ENCODE measurements at regions not wholly inside any gene's neighbourhood (a gene's known extent, or its start where the extent isn't known, plus 50 kb on each side); places are given as distances from the start of the nearest gene placed in this dataset.
"Not testable (repeated sequence)": the region's sequence is repeated elsewhere in the genome, so short reads cannot be mapped to it uniquely, and the experiment has no call there.

GRCh38 chr9:11702548-11702947 is 990.6 kb upstream of the TYRP1 start:
- no peaks in the 10 kb centered on the region for H3K9me3 ChIP-seq (ENCODE audit: severe bottlenecking)
- H3K4me1 ChIP-seq (ENCODE audit: insufficient read depth, poor library complexity, severe bottlenecking), result no peaks in the 10 kb centered on the region
- ATAC-seq (ENCODE audit: low read depth) (no peak), DNase-seq (ENCODE audit: low spot score) (no peak)
- H3K27ac ChIP-seq (ENCODE audit: poor library complexity, severe bottlenecking), result no peak overlapping the region
- no peak overlapping the region for H3K4me3 ChIP-seq (ENCODE audit: severe bottlenecking)
- no peak for TF ChIP-seq CTCF (IDR thresholded peaks at IDR 0.05; ENCODE audit: poor library complexity, severe bottlenecking)
- peaks cover 4% of the 10 kb centered on the region for H3K27me3 ChIP-seq (ENCODE audit: insufficient read depth, poor library complexity, severe bottlenecking)
- H3K36me3 ChIP-seq (ENCODE audit: low read depth), result no peaks in the 10 kb centered on the region

GRCh38 chr9:11704198-11704597 is 989.0 kb upstream of the TYRP1 start:
- not testable (repeated sequence) for H3K27me3 ChIP-seq (ENCODE audit: insufficient read depth, poor library complexity, severe bottlenecking); H3K9me3 ChIP-seq (ENCODE audit: severe bottlenecking); ATAC-seq (ENCODE audit: low read depth); H3K27ac ChIP-seq (ENCODE audit: poor library complexity, severe bottlenecking); H3K36me3 ChIP-seq (ENCODE audit: low read depth); H3K4me1 ChIP-seq (ENCODE audit: insufficient read depth, poor library complexity, severe bottlenecking); H3K4me3 ChIP-seq (ENCODE audit: severe bottlenecking); DNase-seq (ENCODE audit: low spot score)

GRCh38 chr9:11708899-11709298 is 984.3 kb upstream of the TYRP1 start:
- DNase-seq (ENCODE audit: low spot score) (no peak), ATAC-seq (ENCODE audit: low read depth) (no peak)
- no peaks in the 10 kb centered on the region for H3K36me3 ChIP-seq (ENCODE audit: low read depth)
- no peaks in the 10 kb centered on the region for H3K27me3 ChIP-seq (ENCODE audit: insufficient read depth, poor library complexity, severe bottlenecking)
- TF ChIP-seq CTCF (IDR thresholded peaks at IDR 0.05; ENCODE audit: poor library complexity, severe bottlenecking), result no peak
- H3K9me3 ChIP-seq (ENCODE audit: severe bottlenecking), result no peaks in the 10 kb centered on the region
- H3K4me1 ChIP-seq (ENCODE audit: insufficient read depth, poor library complexity, severe bottlenecking), result no peaks in the 10 kb centered on the region
- H3K4me3 ChIP-seq (ENCODE audit: severe bottlenecking), result no peak overlapping the region
- H3K27ac ChIP-seq (ENCODE audit: poor library complexity, severe bottlenecking), result no peak overlapping the region

GRCh38 chr9:11709567-11709966 is 983.6 kb upstream of the TYRP1 start:
- Histone ChIP-seq H3K4me3 (ENCODE audit: severe bottlenecking) (no peak overlapping the region), H3K9me3 (ENCODE audit: severe bottlenecking) (no peaks in the 10 kb centered on the region), H3K27me3 (ENCODE audit: insufficient read depth, poor library complexity, severe bottlenecking) (no peaks in the 10 kb centered on the region), H3K4me1 (ENCODE audit: insufficient read depth, poor library complexity, severe bottlenecking) (no peaks in the 10 kb centered on the region), H3K27ac (ENCODE audit: poor library complexity, severe bottlenecking) (no peak overlapping the region), H3K36me3 (ENCODE audit: low read depth) (no peaks in the 10 kb centered on the region)
- TF ChIP-seq CTCF (IDR thresholded peaks at IDR 0.05; ENCODE audit: poor library complexity, severe bottlenecking), result no peak
- ATAC-seq (ENCODE audit: low read depth) (no peak), DNase-seq (ENCODE audit: low spot score) (no peak)

GRCh38 chr9:11713077-11713476 is 980.1 kb upstream of the TYRP1 start:
- ATAC-seq (ENCODE audit: low read depth), result no peak
- Histone ChIP-seq H3K4me3 (ENCODE audit: severe bottlenecking) (no peak overlapping the region), H3K27me3 (ENCODE audit: insufficient read depth, poor library complexity, severe bottlenecking) (no peaks in the 10 kb centered on the region), H3K4me1 (ENCODE audit: insufficient read depth, poor library complexity, severe bottlenecking) (no peaks in the 10 kb centered on the region), H3K27ac (ENCODE audit: poor library complexity, severe bottlenecking) (no peak overlapping the region), H3K36me3 (ENCODE audit: low read depth) (no peaks in the 10 kb centered on the region), H3K9me3 (ENCODE audit: severe bottlenecking) (no peaks in the 10 kb centered on the region)
- TF ChIP-seq CTCF (IDR thresholded peaks at IDR 0.05; ENCODE audit: poor library complexity, severe bottlenecking), result no peak
- DNase-seq (ENCODE audit: low spot score), result no peak

Data from RWPE2 (cell line).